Ishikawa (cell line): ENCODE measurements at regions not wholly inside any gene's neighbourhood (a gene's known extent, or its start where the extent isn't known, plus 50 kb on each side); places are given as distances from the start of the nearest gene placed in this dataset.

Source experiments
- CEBPB ChIP-seq: IDR thresholded peaks from 2 replicates; pipeline ENCODE4 v1.6.1; 2012
- CREB1 ChIP-seq: IDR thresholded peaks from 2 replicates; pipeline ENCODE4 v1.6.1; 2012; ENCODE audit warnings: low read depth
- EGR1 ChIP-seq: IDR thresholded peaks from 2 replicates; pipeline ENCODE4 v1.6.1; 2012
- EP300 ChIP-seq: IDR thresholded peaks from 2 replicates; pipeline ENCODE4 v1.6.1; 2012; ENCODE audit warnings: borderline replicate concordance
- FOXM1 ChIP-seq: IDR thresholded peaks from 2 replicates; pipeline ENCODE4 v1.6.1; 2012; ENCODE audit warnings: low read depth, borderline replicate concordance
- NFIC ChIP-seq: IDR thresholded peaks from 2 replicates; pipeline ENCODE4 v1.6.1; 2012
- RAD21 ChIP-seq: IDR thresholded peaks from 2 replicates; pipeline ENCODE4 v1.6.1; 2012; ENCODE audit warnings: low read depth
- TAF1 ChIP-seq: IDR thresholded peaks from 2 replicates; pipeline ENCODE4 v1.6.1; 2012; ENCODE audit warnings: low read depth, mild to moderate bottlenecking
- TCF12 ChIP-seq: IDR thresholded peaks from 2 replicates; pipeline ENCODE4 v1.6.1; 2012; ENCODE audit warnings: low read depth
- TEAD4 ChIP-seq: IDR thresholded peaks from 2 replicates; pipeline ENCODE4 v1.6.1; 2012
- USF1 ChIP-seq: IDR thresholded peaks from 2 replicates; pipeline ENCODE4 v1.6.1; 2012
- YY1 ChIP-seq: IDR thresholded peaks from 2 replicates; pipeline ENCODE4 v1.6.1; 2012; ENCODE audit warnings: low read depth
- ZBTB7A ChIP-seq: IDR thresholded peaks from 2 replicates; pipeline ENCODE4 v1.6.1; 2012; ENCODE audit warnings: low read depth
- TF ChIP-seq, protein P1 (sequence below): IDR thresholded peaks from 2 replicates; pipeline ENCODE4 v1.6.1; 2012
- TF ChIP-seq, protein P2 (sequence below): IDR thresholded peaks from 2 replicates; pipeline ENCODE4 v1.6.1; 2012; ENCODE audit warnings: low read depth, mild to moderate bottlenecking

GRCh38 chr4:164087733-164088132 is 593.2 kb downstream of the TMA16 start:
- TF ChIP-seq, protein P1, sequence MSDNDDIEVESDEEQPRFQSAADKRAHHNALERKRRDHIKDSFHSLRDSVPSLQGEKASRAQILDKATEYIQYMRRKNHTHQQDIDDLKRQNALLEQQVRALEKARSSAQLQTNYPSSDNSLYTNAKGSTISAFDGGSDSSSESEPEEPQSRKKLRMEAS, result no peak
- no peak for TF ChIP-seq NFIC
- TF ChIP-seq TEAD4, result no peak
- no peak for TF ChIP-seq YY1
- no peak for TF ChIP-seq TCF12
- TF ChIP-seq, protein P2, sequence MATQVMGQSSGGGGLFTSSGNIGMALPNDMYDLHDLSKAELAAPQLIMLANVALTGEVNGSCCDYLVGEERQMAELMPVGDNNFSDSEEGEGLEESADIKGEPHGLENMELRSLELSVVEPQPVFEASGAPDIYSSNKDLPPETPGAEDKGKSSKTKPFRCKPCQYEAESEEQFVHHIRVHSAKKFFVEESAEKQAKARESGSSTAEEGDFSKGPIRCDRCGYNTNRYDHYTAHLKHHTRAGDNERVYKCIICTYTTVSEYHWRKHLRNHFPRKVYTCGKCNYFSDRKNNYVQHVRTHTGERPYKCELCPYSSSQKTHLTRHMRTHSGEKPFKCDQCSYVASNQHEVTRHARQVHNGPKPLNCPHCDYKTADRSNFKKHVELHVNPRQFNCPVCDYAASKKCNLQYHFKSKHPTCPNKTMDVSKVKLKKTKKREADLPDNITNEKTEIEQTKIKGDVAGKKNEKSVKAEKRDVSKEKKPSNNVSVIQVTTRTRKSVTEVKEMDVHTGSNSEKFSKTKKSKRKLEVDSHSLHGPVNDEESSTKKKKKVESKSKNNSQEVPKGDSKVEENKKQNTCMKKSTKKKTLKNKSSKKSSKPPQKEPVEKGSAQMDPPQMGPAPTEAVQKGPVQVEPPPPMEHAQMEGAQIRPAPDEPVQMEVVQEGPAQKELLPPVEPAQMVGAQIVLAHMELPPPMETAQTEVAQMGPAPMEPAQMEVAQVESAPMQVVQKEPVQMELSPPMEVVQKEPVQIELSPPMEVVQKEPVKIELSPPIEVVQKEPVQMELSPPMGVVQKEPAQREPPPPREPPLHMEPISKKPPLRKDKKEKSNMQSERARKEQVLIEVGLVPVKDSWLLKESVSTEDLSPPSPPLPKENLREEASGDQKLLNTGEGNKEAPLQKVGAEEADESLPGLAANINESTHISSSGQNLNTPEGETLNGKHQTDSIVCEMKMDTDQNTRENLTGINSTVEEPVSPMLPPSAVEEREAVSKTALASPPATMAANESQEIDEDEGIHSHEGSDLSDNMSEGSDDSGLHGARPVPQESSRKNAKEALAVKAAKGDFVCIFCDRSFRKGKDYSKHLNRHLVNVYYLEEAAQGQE, result no peak
- TF ChIP-seq CEBPB, result no peak
- no peak for TF ChIP-seq RAD21
- TF ChIP-seq ZBTB7A, result no peak
- no peak for TF ChIP-seq USF1
- no peak for TF ChIP-seq EGR1
- TF ChIP-seq CREB1, result no peak
- TF ChIP-seq TAF1, result no peak
- TF ChIP-seq FOXM1, result no peak
- no peak for TF ChIP-seq EP300

GRCh38 chr4:164095313-164096110 is 601.0 kb downstream of the TMA16 start:
- TF ChIP-seq USF1 (no peak), RAD21 (no peak), EP300 (no peak), FOXM1 (no peak), TCF12 (no peak), EGR1 (no peak), NFIC (no peak), ZBTB7A (no peak), CEBPB (no peak), TAF1 (no peak), CREB1 (no peak), YY1 (no peak), TEAD4 (no peak)
- TF ChIP-seq, protein P1, result no peak
- TF ChIP-seq, protein P2, result no peak

- TF ChIP-seq NFIC (no peak), RAD21 (no peak), CREB1 (no peak), EP300 (no peak)
These were observed 602.5 kb downstream of the TMA16 start for GRCh38 chr4:164096766-164097518.

GRCh38 chr4:164108971-164109370 is 614.5 kb downstream of the TMA16 start:
- TF ChIP-seq NFIC (no peak), YY1 (no peak), FOXM1 (no peak), RAD21 (no peak), TCF12 (no peak), CREB1 (no peak), TAF1 (no peak), EGR1 (no peak), EP300 (no peak), ZBTB7A (no peak), USF1 (no peak), TEAD4 (no peak), CEBPB (no peak)
- TF ChIP-seq, protein P1, result no peak
- TF ChIP-seq, protein P2, result no peak
